HG03108 (cell line): ENCODE measurements at regions not wholly inside any gene's neighbourhood (a gene's known extent, or its start where the extent isn't known, plus 50 kb on each side); places are given as distances from the start of the nearest gene placed in this dataset.

ENCODE experiments used
- ATAC-seq: cut with Tn5 transposase; IDR thresholded peaks from one replicate; pipeline ENCODE4 v1.9.1; 2021; ENCODE audit warnings: moderate library complexity; ENCODE audit not compliant: unreplicated experiment

- ATAC-seq: no peak
Measured at GRCh38 chr7:140242057-140243031, 65.6 kb upstream of the KDM7A start.

- no peak for ATAC-seq
Measured at GRCh38 chr7:140239653-140239935, 62.8 kb upstream of the KDM7A start.

DNA sequence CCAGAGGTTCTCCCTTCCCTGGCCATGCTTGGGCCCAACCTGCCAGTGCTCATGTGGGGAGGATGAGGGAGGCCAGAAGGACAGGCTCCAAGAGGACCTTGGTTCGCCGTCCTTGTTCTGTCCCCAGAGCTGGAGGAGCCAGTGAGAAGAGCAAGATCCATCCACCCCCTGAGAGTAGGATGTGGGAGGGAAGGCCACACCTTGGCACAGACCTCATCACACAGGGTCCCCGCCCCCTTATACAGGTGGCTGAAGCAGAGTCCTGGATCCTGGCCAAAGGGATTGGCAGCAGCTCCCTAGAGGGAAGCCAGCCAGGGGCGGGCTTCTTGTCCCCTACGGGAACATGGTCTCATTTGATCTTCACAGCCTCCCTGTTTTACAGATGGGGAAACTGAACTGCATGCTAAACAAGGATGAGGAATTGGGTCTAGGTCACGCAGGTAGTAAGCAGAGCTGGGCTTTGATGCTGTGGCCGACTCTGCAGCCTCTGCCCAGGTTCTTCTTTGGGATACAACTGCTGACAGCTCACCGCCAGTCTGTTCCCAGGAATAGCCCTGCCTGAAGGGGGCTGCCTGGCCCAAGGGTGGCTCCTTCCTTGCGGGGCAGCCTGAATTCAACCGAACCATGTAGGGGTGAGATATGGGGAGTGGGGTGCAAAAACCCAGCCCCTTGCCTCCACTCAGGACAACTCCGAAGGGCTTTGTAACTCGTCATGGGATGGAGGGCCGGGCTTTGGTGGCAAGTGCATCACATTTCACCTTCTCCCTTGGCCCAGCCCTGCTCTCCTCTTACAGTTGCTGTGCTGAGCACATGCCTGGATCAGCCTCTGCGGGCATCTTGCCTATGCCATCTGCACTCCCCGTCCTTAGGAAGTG is 62.2 kb upstream of the KDM7A start:
- no peak for ATAC-seq

- ATAC-seq: no peak
Measured at GRCh38 chr7:140237390-140237789, 60.6 kb upstream of the KDM7A start.

DNA sequence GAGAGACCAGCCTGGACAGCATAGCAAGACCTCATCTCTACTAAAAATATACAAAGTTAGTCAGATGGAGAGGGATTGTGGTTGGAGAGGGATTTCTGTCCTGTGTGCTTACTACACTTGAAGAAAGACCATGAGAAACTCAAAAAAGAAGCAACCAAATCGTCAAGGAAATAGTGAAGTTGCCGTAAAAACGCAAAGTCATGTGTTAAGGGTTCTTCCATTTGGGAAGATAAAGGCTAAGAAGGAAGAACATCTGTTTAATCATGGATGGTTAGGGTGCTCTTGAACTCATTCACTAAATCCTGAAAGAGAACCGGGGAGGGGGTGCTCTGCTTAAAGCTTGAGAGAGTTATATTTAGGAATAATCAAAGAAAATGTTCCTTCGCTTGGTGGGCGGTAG is 59.8 kb upstream of the KDM7A start:
- ATAC-seq: no peak

GRCh38 chr7:140235114-140235513 is 58.3 kb upstream of the KDM7A start:
- ATAC-seq: no peak

DNA sequence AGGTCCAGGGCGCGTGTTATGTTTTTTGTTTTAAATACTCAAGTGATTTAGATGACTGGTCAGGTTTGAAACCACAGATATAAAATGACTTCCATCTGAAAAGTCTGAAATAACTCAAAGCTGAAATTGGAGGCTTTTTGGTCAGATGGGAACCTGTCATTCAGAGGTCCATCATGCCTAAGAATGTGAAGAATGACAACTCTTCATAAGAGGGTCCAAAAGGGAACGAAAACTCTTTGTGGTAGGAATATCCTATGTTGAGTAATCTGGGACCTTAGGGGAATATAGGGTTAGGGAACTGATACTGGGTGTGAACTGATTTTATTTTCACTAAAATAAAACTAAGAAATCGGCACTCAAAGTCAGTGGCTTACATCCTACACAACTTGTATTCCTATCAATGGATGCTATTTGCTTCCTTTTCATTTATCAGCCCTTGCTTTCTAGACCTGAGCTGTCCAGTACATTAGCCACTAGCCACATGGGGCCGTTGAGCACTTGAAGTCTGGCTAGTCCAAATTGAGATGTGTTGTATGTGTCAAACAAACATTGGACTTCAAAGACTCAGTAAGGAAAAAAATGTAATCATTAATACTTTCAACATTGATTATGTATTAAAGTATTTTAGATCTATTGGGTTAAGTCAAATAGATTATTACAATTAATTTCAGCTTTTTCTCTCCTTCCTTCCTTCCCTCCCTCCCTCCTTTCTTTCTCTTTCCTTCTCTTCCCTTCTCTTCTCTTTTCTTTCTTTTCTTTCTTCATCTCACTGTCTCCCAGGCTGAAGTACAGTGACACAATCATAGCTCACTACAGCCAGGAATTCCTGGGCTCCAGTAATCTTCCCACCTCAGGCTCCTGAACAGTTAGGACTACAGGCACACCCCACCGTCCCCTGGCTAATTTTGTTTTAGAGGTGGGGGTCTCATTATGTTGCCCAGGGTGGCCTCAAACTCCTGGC is 56.5 kb upstream of the KDM7A start:
- no peak for ATAC-seq

DNA sequence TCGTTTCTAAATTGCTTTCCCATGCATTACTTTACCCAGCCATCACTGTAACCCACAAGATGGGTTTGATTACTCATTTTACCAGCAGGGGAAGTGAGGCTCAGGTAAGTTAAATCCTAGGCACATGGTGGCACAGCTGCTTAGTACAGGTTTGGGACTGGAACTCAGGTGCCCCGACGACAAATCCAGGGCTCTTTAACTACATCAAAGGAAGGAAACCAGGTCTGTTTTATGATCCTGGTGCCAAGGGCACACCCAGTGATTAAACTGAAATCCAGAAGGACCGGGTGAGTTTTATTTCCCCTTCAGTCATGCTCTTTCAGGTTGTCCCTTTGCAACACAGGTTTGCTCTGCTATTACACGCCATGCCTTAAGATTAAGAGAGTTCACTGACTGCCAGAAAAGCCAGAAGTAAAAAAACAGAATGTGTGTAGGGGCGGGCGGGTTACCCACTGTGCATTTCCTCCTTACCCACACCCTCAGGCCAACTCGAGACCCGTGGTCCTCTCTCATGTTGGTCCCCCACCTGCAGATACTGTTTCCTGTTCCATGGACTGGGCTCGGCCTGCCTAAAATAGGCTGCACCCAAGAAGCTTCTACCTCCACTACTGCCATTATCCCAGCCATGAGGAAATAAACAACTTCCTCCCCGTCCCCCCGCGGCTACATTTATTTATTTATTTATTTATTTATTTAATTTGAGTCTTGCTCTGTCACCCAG is 55.1 kb upstream of the KDM7A start:
- no peak for ATAC-seq

DNA sequence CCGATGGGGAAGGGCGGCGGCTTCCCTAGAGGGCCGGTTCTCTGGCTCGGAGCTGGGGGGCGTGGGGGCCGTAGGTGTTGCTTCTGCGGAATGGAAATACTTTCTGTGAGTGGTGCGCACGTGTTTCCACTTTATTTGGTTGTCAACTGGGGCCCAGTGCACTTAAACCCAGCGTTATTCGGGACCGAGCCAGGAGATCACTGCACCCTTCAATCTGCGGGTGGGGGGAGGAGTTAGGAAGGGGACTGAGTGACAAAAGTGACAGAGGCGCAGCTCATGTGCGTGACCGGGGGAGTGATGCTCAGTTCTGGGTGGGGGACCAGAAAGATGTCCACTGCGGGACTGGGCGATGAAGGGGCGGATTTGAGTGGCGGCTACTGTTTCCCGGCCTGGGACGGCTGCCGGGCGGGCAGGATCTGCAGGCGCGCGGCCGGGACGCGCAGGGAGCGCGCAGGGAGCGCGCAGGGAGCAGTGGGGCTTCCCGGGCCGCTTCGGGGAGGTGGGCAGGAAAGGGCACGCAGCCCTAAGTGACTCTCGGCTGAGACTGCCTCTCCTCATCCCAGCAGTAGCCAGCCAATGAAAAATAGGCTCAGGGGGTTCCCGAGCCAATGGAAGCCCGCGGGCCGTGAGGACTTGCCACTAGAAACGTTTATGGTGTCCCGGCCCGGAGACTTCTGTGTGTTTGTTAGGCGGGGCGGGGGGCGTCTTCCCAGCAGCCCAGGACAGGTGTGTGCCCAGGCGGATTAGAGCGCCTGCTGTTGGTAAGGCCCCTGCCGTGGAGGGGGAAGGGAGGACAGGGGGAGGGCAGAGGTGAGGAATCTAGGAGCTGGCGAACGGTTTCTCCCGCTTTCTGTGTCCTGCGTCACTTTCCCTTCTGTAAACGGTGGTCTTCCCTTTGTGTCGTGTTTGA is 54.3 kb upstream of the KDM7A start:
- no peak for ATAC-seq

- ATAC-seq: peak; percentile 40
Measured at GRCh38 chr7:140230516-140230860, 53.7 kb upstream of the KDM7A start.

- ATAC-seq: peak; percentile 38
Measured at GRCh38 chr7:140229591-140230515, 53.1 kb upstream of the KDM7A start.

GRCh38 chr7:140229101-140229525 is 52.3 kb upstream of the KDM7A start:
- no peak for ATAC-seq
